A549 (cell line): ENCODE measurements at regions not wholly inside any gene's neighbourhood (a gene's known extent, or its start where the extent isn't known, plus 50 kb on each side); places are given as distances from the start of the nearest gene placed in this dataset.

ENCODE experiments used
- ATAC-seq, 2 experiments: fragments of 200-7000 bp in 1 of 2; fragments of >200 bp in 1 of 2; cut with Nextera tagmentation in 1 of 2; cut with Tn5 transposase in 1 of 2; 3 replicates each; pipeline versions ENCODE4 v1.8.0 to v1.9.1; 2018 to 2020; ENCODE audit warnings: mild to moderate bottlenecking in 1 of 2, moderate library complexity in 1 of 2
- CTCF ChIA-PET: fragments of 300-600 bp; sonication (Branson Sonifier 250); formaldehyde crosslinking; extraction: SDS; loops from one replicate; lab custom pipeline; 2021; ENCODE audit warnings: antibody characterized with exemption, inconsistent platforms; lab: Yijun Ruan, JAX
- POLR2A ChIA-PET: fragments of 350-600 bp; formaldehyde crosslinking; extraction: SDS; loops from one replicate; lab custom pipeline; 2021; ENCODE audit warnings: antibody characterized with exemption, inconsistent platforms; lab: Yijun Ruan, JAX
- DNase-seq, 2 experiments: peaks; one replicate each; pipeline versions ENCODE4 v3.0.0 to v3.0.0-alpha.2; 2011 to 2016; ENCODE audit warnings: low read depth in 1 of 2, low spot score in 1 of 2
- FAIRE-seq: peaks from 2 replicates; lab custom pipeline; 2011; peaks lifted over from hg19 to GRCh38; lab: Jason Lieb, UNC
- H3K27ac ChIP-seq, 2 experiments: fragments of >200 bp; sonication (Bioruptor Twin); formaldehyde crosslinking; 3 replicates each; pipeline ENCODE4 v1.5.1; 2016 to 2017
- H3K4me1 ChIP-seq: fragments of >200 bp; sonication (Bioruptor Twin); formaldehyde crosslinking; 3 replicates; pipeline ENCODE4 v1.6.1; 2016
- H3K4me2 ChIP-seq: fragments of >200 bp; sonication (Bioruptor Twin); formaldehyde crosslinking; 3 replicates; pipeline ENCODE4 v1.6.1; 2016
- H3K4me3 ChIP-seq: fragments of >200 bp; sonication (Bioruptor Twin); formaldehyde crosslinking; 3 replicates; pipeline ENCODE4 v1.5.1; 2016
- H3K9me3 ChIP-seq: fragments of >200 bp; sonication (Bioruptor Twin); formaldehyde crosslinking; 3 replicates; pipeline ENCODE4 v1.6.1; 2016
- CBX2 ChIP-seq: fragments of 200-600 bp; sonication (generic); IDR thresholded peaks from 2 replicates; pipeline ENCODE4 v1.6.1; 2016; ENCODE audit warnings: low read depth, mild to moderate bottlenecking, borderline replicate concordance
- CBX8 ChIP-seq: fragments of 200-600 bp; sonication (generic); IDR thresholded peaks from 2 replicates; pipeline ENCODE4 v1.6.1; 2016
- CEBPB ChIP-seq, 2 experiments: fragments of >200 bp in 1 of 2; sonication (Bioruptor Twin) in 1 of 2; formaldehyde crosslinking in 1 of 2; IDR thresholded peaks; 2 replicates each; pipeline ENCODE4 v1.6.1; 2012 to 2016
- CTCF ChIP-seq: fragments of >200 bp; sonication (Bioruptor Twin); formaldehyde crosslinking; IDR thresholded peaks from 3 replicates; pipeline ENCODE4 v1.5.1; 2016
- EHF ChIP-seq: fragments of 250-450 bp; sonication (Bioruptor Pico); IDR thresholded peaks from 2 replicates; pipeline ENCODE4 v1.5.0; 2020; ENCODE audit warnings: mild to moderate bottlenecking
- EP300 ChIP-seq, 2 experiments: fragments of >200 bp; sonication (Bioruptor Twin); formaldehyde crosslinking; IDR thresholded peaks; 2 replicates in 1 of 2; 3 replicates in 1 of 2; pipeline ENCODE4 v1.6.1; 2016 to 2017
- FOSL2 ChIP-seq, 2 experiments: fragments of 450-650 bp in 1 of 2; fragments of >200 bp in 1 of 2; sonication (Bioruptor Twin) in 1 of 2; formaldehyde crosslinking; IDR thresholded peaks; 2 replicates each; pipeline versions ENCODE4 v1.5.0 to v1.6.1; 2016 to 2020; ENCODE audit warnings: mild to moderate bottlenecking in 1 of 2, moderate library complexity in 1 of 2
- FOXS1 ChIP-seq: fragments of 250-450 bp; sonication (Bioruptor Pico); IDR thresholded peaks from 2 replicates; pipeline ENCODE4 v1.5.0; 2020; ENCODE audit warnings: mild to moderate bottlenecking, moderate library complexity
- GATA3 ChIP-seq: IDR thresholded peaks from 2 replicates; pipeline ENCODE4 v1.6.1; 2012; ENCODE audit warnings: borderline replicate concordance
- HDAC2 ChIP-seq: fragments of 200-600 bp; sonication (generic); IDR thresholded peaks from 2 replicates; pipeline ENCODE4 v1.6.1; 2016
- HEYL ChIP-seq: fragments of 250-450 bp; sonication (Bioruptor Pico); IDR thresholded peaks from 2 replicates; pipeline ENCODE4 v1.8.0; 2021; ENCODE audit warnings: mild to moderate bottlenecking, moderate library complexity
- HOXB13 ChIP-seq: fragments of 250-450 bp; sonication (Bioruptor Pico); IDR thresholded peaks from 2 replicates; pipeline ENCODE4 v1.5.0; 2020; ENCODE audit warnings: low read depth, mild to moderate bottlenecking, moderate library complexity
- HOXB5 ChIP-seq: fragments of 250-450 bp; sonication (Bioruptor Pico); IDR thresholded peaks from 2 replicates; pipeline ENCODE4 v1.5.0; 2020; ENCODE audit warnings: mild to moderate bottlenecking, moderate library complexity
- KDM5A ChIP-seq: fragments of 200-600 bp; sonication (generic); IDR thresholded peaks from 2 replicates; pipeline ENCODE4 v1.6.1; 2016; ENCODE audit warnings: antibody characterized with exemption, mild to moderate bottlenecking
- MAX ChIP-seq: IDR thresholded peaks from 2 replicates; pipeline ENCODE4 v1.6.1; 2012
- NFE2L2 ChIP-seq: fragments of 150-350 bp; conservative IDR thresholded peaks from 2 replicates; pipeline ENCODE4 v1.6.1; 2014; ENCODE audit warnings: low read length
- PHF8 ChIP-seq: fragments of 200-600 bp; sonication (generic); IDR thresholded peaks from 2 replicates; pipeline ENCODE4 v1.6.1; 2016; ENCODE audit warnings: low read depth, mild to moderate bottlenecking, antibody characterized with exemption, moderate library complexity, borderline replicate concordance
- RCOR1 ChIP-seq: fragments of 150-350 bp; IDR thresholded peaks from 2 replicates; pipeline ENCODE4 v1.6.1; 2014; ENCODE audit warnings: antibody characterized with exemption, low read length, low read depth
- REST ChIP-seq: fragments of 200-600 bp; sonication (generic); IDR thresholded peaks from 2 replicates; pipeline ENCODE4 v1.6.1; 2016; ENCODE audit warnings: antibody characterized with exemption, mild to moderate bottlenecking, moderate library complexity
- RNF2 ChIP-seq: fragments of 200-600 bp; sonication (generic); IDR thresholded peaks from 2 replicates; pipeline ENCODE4 v1.6.1; 2016; ENCODE audit warnings: low read depth, mild to moderate bottlenecking, antibody characterized with exemption, moderate library complexity, borderline replicate concordance
- SMC3 ChIP-seq: fragments of >200 bp; sonication (Bioruptor Twin); formaldehyde crosslinking; IDR thresholded peaks from 3 replicates; pipeline ENCODE4 v1.6.1; 2018; ENCODE audit warnings: inconsistent platforms
- ZC3H11A ChIP-seq: fragments of 450-650 bp; IDR thresholded peaks from 2 replicates; pipeline ENCODE4 v1.6.1; 2014; ENCODE audit warnings: antibody characterized with exemption, mild to moderate bottlenecking
- ZFP36 ChIP-seq: fragments of 450-650 bp; IDR thresholded peaks from 2 replicates; pipeline ENCODE4 v1.6.1; 2014; ENCODE audit warnings: borderline replicate concordance; ENCODE audit not compliant: partially characterized antibody
- ZNF302 ChIP-seq: fragments of 250-450 bp; sonication (Bioruptor Pico); IDR thresholded peaks from 2 replicates; pipeline ENCODE4 v1.9.0; 2021; ENCODE audit warnings: inconsistent platforms, mild to moderate bottlenecking, moderate library complexity
- WGBS: methylation state at CpG from one replicate; pipeline ENCODE4 v1.1.6; 2017; ENCODE audit errors: missing lambda C conversion rate; 5-methylcytosine and 5-hydroxymethylcytosine counted together
- TF ChIP-seq, protein P1 (sequence below): fragments of 150-350 bp; IDR thresholded peaks from 2 replicates; pipeline ENCODE4 v1.6.1; 2014; ENCODE audit warnings: low read depth, mild to moderate bottlenecking, low read length
- TF ChIP-seq, protein P2 (sequence below): fragments of >200 bp; sonication (Bioruptor Twin); formaldehyde crosslinking; IDR thresholded peaks from 2 replicates; pipeline ENCODE4 v1.6.1; 2016
- TF ChIP-seq, protein P3 (sequence below): IDR thresholded peaks from 2 replicates; pipeline ENCODE4 v1.6.1; 2012; ENCODE audit warnings: low read depth, borderline replicate concordance
- TF ChIP-seq, protein P4 (sequence below): fragments of >200 bp; sonication (Bioruptor Twin); formaldehyde crosslinking; IDR thresholded peaks from 3 replicates; pipeline ENCODE4 v1.6.1; 2016
- TF ChIP-seq, protein P5 (sequence below): fragments of 250-450 bp; sonication (Bioruptor Pico); IDR thresholded peaks from 2 replicates; pipeline ENCODE4 v1.5.0; 2020; ENCODE audit warnings: low read depth, mild to moderate bottlenecking, moderate library complexity

DNA sequence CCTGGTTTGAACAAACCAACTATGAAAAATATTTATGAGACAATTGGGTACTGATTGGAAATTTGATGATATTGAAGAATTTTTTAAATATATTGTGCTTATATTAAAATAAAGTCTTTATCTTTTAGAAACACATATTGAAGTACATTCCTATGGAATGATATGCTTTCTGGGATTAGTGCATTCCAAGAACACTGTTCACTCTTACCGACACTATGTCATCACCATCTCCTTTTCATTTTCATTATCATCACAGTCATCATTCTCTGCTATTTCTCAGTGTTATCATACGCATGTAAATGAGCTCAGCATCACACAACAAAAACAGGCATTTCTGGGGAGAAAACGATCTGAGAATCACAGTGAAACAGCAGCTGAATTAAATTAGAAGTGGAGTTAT lies 513.3 kb upstream of the CCDC196 start:
- Histone ChIP-seq H3K9me3 (no peaks in the 10 kb centered on the region), H3K4me1 (no peaks in the 10 kb centered on the region), H3K4me2 (no peak overlapping the region), H3K27ac (no peak overlapping the region), H3K4me3 (no peak overlapping the region)
- FAIRE-seq (no peak), ATAC-seq (no peak), DNase-seq (no peak)
- TF ChIP-seq ZNF302 (CRISPR knock-in tag) = no peak
- TF ChIP-seq FOXS1 = no peak
- TF ChIP-seq, protein P1, sequence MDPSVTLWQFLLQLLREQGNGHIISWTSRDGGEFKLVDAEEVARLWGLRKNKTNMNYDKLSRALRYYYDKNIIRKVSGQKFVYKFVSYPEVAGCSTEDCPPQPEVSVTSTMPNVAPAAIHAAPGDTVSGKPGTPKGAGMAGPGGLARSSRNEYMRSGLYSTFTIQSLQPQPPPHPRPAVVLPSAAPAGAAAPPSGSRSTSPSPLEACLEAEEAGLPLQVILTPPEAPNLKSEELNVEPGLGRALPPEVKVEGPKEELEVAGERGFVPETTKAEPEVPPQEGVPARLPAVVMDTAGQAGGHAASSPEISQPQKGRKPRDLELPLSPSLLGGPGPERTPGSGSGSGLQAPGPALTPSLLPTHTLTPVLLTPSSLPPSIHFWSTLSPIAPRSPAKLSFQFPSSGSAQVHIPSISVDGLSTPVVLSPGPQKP = no peak
- no peak for TF ChIP-seq RCOR1
- TF ChIP-seq REST = no peak
- TF ChIP-seq EHF (CRISPR knock-in tag) = no peak
- TF ChIP-seq, protein P2, sequence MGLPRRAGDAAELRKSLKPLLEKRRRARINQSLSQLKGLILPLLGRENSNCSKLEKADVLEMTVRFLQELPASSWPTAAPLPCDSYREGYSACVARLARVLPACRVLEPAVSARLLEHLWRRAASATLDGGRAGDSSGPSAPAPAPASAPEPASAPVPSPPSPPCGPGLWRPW = no peak
- no peak for TF ChIP-seq CEBPB (IDR thresholded peaks at IDR 0.05)
- no peak for TF ChIP-seq RNF2
- no peak for TF ChIP-seq ZC3H11A
- no peak for TF ChIP-seq HDAC2
- TF ChIP-seq PHF8 = no peak
- no peak for TF ChIP-seq HEYL
- TF ChIP-seq EP300 (IDR thresholded peaks at IDR 0.05) = no peak
- TF ChIP-seq SMC3 = no peak
- TF ChIP-seq KDM5A = no peak
- no peak for TF ChIP-seq GATA3
- no peak for TF ChIP-seq MAX
- no peak for TF ChIP-seq CBX8
- ChIA-PET CTCF (interaction anchor here (0.7 to 3.0 kb wide), 3 partner anchors 12 to 809 kb away, joined by 3 to 10 read pairs (median 7); no protein-coding TSS in a partner anchor), POLR2A (no interaction called here)
- WGBS = 49% methylated on average over 3 of the region's 3 CpGs

- no peak overlapping the region for H3K4me2 ChIP-seq
- no peak for DNase-seq
- ATAC-seq = no peak; a peak in 1 of 6 replicates
- ChIA-PET POLR2A (no interaction called here), CTCF (no interaction called here)
- 8% methylated on average over 3 of the region's 3 CpGs for WGBS
- no peak overlapping the region for H3K4me3 ChIP-seq
- FAIRE-seq = no peak
- H3K4me1 ChIP-seq = no peaks in the 10 kb centered on the region
- no peak overlapping the region for H3K27ac ChIP-seq
- TF ChIP-seq ZC3H11A = no peak
- TF ChIP-seq HOXB13 = no peak
- no peak for TF ChIP-seq NFE2L2
- TF ChIP-seq CBX2 = no peak
- TF ChIP-seq KDM5A = no peak
- TF ChIP-seq, protein P3, sequence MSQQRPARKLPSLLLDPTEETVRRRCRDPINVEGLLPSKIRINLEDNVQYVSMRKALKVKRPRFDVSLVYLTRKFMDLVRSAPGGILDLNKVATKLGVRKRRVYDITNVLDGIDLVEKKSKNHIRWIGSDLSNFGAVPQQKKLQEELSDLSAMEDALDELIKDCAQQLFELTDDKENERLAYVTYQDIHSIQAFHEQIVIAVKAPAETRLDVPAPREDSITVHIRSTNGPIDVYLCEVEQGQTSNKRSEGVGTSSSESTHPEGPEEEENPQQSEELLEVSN = no peak
- TF ChIP-seq EP300 (IDR thresholded peaks at IDR 0.05) = no peak
- TF ChIP-seq CTCF = no peak
- no peak for TF ChIP-seq HOXB5 (CRISPR knock-in tag)
- no peak for TF ChIP-seq ZFP36
- TF ChIP-seq, protein P4, sequence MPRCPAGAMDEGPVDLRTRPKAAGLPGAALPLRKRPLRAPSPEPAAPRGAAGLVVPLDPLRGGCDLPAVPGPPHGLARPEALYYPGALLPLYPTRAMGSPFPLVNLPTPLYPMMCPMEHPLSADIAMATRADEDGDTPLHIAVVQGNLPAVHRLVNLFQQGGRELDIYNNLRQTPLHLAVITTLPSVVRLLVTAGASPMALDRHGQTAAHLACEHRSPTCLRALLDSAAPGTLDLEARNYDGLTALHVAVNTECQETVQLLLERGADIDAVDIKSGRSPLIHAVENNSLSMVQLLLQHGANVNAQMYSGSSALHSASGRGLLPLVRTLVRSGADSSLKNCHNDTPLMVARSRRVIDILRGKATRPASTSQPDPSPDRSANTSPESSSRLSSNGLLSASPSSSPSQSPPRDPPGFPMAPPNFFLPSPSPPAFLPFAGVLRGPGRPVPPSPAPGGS = no peak
- no peak for TF ChIP-seq FOSL2 (IDR thresholded peaks at IDR 0.05)
- TF ChIP-seq FOSL2 (CRISPR knock-in tag; IDR thresholded peaks at IDR 0.05) = no peak
- TF ChIP-seq, protein P5, sequence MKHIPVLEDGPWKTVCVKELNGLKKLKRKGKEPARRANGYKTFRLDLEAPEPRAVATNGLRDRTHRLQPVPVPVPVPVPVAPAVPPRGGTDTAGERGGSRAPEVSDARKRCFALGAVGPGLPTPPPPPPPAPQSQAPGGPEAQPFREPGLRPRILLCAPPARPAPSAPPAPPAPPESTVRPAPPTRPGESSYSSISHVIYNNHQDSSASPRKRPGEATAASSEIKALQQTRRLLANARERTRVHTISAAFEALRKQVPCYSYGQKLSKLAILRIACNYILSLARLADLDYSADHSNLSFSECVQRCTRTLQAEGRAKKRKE (CRISPR knock-in tag) = no peak
- no peaks in the 10 kb centered on the region for H3K9me3 ChIP-seq
Observed at GRCh38 chr14:65975865-65976264, 510.3 kb upstream of the CCDC196 start.
